AG10803 (cell line): ENCODE measurements at regions not wholly inside any gene's neighbourhood (a gene's known extent, or its start where the extent isn't known, plus 50 kb on each side); places are given as distances from the start of the nearest gene placed in this dataset.

Experiments
- DNase-seq: peaks from one replicate; pipeline ENCODE4 v3.0.0; 2010; ENCODE audit warnings: low read depth
- H3K4me3 ChIP-seq: 2 replicates; pipeline ENCODE4 v1.5.1; 2011; ENCODE audit warnings: mild to moderate bottlenecking, low read length, control low read depth
- CTCF ChIP-seq: conservative IDR thresholded peaks from 2 replicates; pipeline ENCODE4 v1.5.1; 2011; ENCODE audit warnings: mild to moderate bottlenecking, low read length, control low read depth, inconsistent platforms

DNA sequence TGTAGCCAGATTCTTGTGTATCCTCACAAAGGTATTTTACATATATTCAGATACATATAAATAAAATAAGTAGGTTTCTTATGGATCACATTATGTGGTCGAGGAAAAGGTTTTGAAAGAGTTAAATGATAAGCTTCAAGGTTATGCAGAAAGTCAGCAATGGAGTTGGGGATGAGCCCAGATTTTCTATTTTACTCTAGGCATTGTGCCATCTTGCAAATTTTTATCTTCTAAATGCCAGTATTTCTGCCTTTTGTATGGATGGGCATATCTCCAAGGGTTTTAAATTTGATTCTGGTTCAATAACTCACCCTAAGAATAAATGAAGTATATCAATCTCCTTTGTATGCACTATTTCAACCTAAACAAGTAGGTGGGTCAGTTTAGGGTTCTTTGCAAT, 410.7 kb downstream of the DMRTA1 start:
- TF ChIP-seq CTCF, result no peak

GRCh38 chr9:22863106-22863505, 416.5 kb downstream of the DMRTA1 start:
- H3K4me3 ChIP-seq, result no peak overlapping the region
- DNase-seq, result no peak
- no peak for TF ChIP-seq CTCF

More for the DNA sequence above, 410.7 kb downstream of the DMRTA1 start:
- H3K4me3 ChIP-seq, result no peak overlapping the region
- no peak for DNase-seq

DNA sequence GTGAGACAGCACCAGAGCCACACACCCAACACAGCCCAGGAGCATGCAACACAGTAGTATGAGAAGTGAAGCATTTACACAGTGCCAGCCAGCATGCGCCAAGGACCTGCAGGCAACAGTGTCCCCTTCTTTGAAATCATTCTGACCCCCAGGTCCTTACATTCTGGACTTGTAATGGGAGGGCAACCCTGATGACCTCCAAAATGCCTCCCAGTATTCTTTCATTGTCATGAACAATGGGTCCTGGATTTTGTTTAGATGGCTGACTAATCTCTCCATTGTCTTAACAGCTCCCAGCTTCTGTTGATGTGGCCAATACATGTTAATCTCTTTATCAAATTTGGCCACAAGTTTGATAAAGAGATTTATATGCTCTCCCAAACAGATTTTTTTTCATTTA, 417.1 kb downstream of the DMRTA1 start:
- no peak overlapping the region for H3K4me3 ChIP-seq
- TF ChIP-seq CTCF, result no peak
- DNase-seq, result no peak

DNA sequence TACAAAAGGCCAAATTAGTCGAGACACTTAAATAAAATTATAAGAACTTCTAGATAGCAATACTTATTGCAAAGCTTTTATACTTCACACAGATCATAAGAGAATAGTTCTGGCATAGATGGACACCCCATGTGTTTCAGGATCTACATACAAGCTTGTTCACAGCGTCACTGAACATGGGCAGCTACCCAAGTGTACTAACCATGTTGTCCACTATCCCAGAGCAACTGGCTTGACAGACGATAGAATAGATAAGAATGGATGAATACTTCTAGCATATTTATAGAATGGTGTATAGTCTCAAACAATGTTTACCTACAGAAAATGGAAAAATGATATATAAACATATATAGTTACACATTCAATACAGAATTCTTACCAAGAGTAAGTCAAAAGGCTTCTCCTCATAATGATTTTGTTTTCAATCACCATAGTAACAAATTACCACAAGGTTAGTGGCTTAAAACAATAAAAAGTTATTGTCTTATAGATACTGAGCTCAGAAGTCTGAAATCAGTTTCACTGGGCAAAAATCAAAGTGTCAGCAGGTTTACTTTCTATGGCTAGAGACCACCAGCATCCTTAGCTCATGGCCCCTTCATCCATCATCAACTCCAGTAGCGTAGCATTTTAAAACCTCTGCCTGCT, 446.7 kb downstream of the DMRTA1 start:
- no peak overlapping the region for H3K4me3 ChIP-seq
- no peak for DNase-seq
- no peak for TF ChIP-seq CTCF

DNA sequence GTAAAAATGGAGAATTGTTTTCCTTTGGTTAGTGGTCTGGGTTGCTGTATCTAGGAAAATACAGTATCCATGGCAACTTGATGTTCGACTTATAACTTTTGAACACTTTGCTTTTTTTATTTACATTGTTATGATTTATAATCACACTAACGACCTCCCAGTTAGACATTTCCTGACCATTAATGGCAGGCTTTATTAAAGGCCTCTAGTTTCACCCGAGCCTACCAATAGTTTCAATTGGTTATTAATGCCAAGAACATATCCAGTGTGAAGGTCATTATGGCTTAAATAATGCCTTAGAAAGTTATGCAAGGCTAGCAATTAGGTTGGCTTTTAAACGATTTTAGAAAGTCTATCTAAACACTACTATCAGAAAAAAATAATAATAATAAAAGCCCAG, 452.0 kb downstream of the DMRTA1 start:
- H3K4me3 ChIP-seq, result no peak overlapping the region
- no peak for TF ChIP-seq CTCF
- DNase-seq, result no peak

DNA sequence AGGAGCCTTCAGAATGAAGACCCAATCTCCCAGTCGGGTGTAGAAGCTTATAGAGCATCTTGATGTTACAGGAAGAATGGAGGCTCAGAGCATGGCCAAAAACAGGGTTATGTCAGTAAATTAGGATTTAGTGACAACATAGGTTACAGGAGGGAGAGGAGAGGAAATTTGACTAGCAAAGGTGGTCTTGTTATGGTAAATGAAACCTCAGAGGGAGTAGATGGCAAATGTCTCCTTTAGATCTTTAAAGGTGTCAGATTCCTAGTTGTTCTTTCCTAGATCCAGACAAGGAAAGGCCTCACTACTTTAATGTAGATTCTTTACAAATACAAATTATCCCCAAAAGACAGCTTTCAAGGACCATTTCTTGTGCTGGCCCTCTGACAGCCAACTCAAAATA, 465.0 kb downstream of the DMRTA1 start:
- H3K4me3 ChIP-seq, result no peak overlapping the region
- DNase-seq, result no peak
- no peak for TF ChIP-seq CTCF

- H3K4me3 ChIP-seq, result no peak overlapping the region
- no peak for TF ChIP-seq CTCF
- no peak for DNase-seq
These were observed 466.4 kb downstream of the DMRTA1 start for GRCh38 chr9:22913026-22913425.
